ENCODE measurements at regions not wholly inside any gene's neighbourhood (a gene's known extent, or its start where the extent isn't known, plus 50 kb on each side); places are given as distances from the start of the nearest gene placed in this dataset.

DNA sequence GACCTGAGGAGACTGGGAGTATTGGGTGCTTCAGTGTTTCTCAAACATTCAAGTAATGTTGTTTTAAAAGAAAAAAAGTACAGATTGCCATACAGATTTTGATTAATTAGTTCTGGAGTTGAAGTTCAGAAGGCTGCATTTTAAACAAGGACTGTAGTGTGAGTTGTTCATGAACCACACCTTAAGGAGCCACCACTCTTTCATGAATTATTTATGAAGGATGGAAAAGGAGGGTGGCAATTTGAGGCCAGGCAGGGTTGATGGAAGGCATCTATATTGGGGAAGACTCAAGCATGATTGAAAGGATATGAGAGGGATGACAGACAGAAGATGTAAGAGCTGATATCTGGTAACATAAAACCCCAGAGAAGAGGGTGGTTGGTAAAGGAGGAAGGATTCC, 146.6 kb upstream of the CAND1 start:
- no peak overlapping the region for H3K4me3 ChIP-seq (ENCODE audit: low read depth, low read length)
- H3K36me3 ChIP-seq (ENCODE audit: control insufficient read depth in 2 of 2, insufficient read depth in 1 of 2, low read length in 2 of 2) = no peaks in the 10 kb centered on the region
- no peak for TF ChIP-seq ZNF221 (tag by site-specific recombination; IDR thresholded peaks at IDR 0.05; ENCODE audit: borderline replicate concordance)
- TF ChIP-seq ZNF112 (tag by site-specific recombination; IDR thresholded peaks at IDR 0.05) = no peak
- no peak for TF ChIP-seq REST (tag by site-specific recombination; IDR thresholded peaks at IDR 0.05)
- no peak for TF ChIP-seq BCL6B (tag by site-specific recombination; IDR thresholded peaks at IDR 0.05)
- no peak for TF ChIP-seq ZNF19 (tag by site-specific recombination; IDR thresholded peaks at IDR 0.05; ENCODE audit: low read depth)
- no peak for TF ChIP-seq PRDM4 (tag by site-specific recombination; IDR thresholded peaks at IDR 0.05)
- POLR2A ChIA-PET = no interaction called here
- no peaks in the 10 kb centered on the region for H3K9me3 ChIP-seq (ENCODE audit: control insufficient read depth, insufficient read depth, low read depth, low read length)
- no peaks in the 10 kb centered on the region for H3K4me1 ChIP-seq (ENCODE audit: control insufficient read depth, insufficient read depth, low read length)
- CTCF ChIA-PET = no interaction called here
- H3K27ac ChIP-seq (ENCODE audit: extremely low read depth, low read depth, low read length) = no peak overlapping the region

DNA sequence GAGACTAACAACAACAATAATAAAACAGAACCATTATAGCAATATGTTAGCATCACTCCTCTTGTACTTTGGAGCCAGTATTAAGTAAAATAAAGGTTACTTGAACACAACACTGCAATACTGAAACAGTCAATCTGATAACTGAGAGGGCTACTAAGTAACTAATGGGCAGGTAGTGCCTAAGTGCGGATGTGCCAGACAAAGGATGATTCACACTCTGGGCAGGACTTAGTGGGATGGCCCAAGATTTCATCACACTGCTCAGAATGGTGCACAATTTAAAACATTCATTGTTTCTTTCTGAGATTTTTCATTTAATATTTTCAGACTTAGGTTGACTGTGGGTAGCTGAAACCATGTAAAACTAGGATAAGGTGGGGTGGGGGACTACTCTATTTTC, 131.9 kb upstream of the CAND1 start:
- POLR2A ChIA-PET = no interaction called here
- Histone ChIP-seq H3K36me3 (ENCODE audit: control insufficient read depth in 2 of 2, insufficient read depth in 1 of 2, low read length in 2 of 2) (no peaks in the 10 kb centered on the region), H3K27ac (ENCODE audit: extremely low read depth, low read depth, low read length) (no peak overlapping the region), H3K4me3 (ENCODE audit: low read depth, low read length) (no peak overlapping the region), H3K9me3 (ENCODE audit: control insufficient read depth, insufficient read depth, low read depth, low read length) (no peaks in the 10 kb centered on the region), H3K4me1 (ENCODE audit: control insufficient read depth, insufficient read depth, low read length) (0 out of 2 replicates have a peak, but pooled peaks cover 3% of the 10 kb centered on the region)
- TF ChIP-seq SP7 (tag by site-specific recombination; IDR thresholded peaks at IDR 0.05) (no peak), ZNF629 (tag by site-specific recombination; IDR thresholded peaks at IDR 0.05) (no peak), ZBTB48 (tag by site-specific recombination; IDR thresholded peaks at IDR 0.05) (no peak), ZNF426 (tag by site-specific recombination; IDR thresholded peaks at IDR 0.05) (no peak), BCL11A (tag by site-specific recombination; IDR thresholded peaks at IDR 0.05; ENCODE audit: low read depth) (no peak), ZNF398 (tag by site-specific recombination; IDR thresholded peaks at IDR 0.05) (no peak), ZNF514 (tag by site-specific recombination; IDR thresholded peaks at IDR 0.05) (no peak), ZSCAN16 (tag by site-specific recombination; IDR thresholded peaks at IDR 0.05) (no peak), ZNF560 (tag by site-specific recombination; IDR thresholded peaks at IDR 0.05; ENCODE audit: borderline replicate concordance) (no peak), ZEB2 (tag by site-specific recombination; IDR thresholded peaks at IDR 0.05) (no peak), ZNF16 (tag by site-specific recombination; IDR thresholded peaks at IDR 0.05; ENCODE audit: low read depth) (no peak), OVOL3 (tag by site-specific recombination; IDR thresholded peaks at IDR 0.05) (no peak)
- TF ChIP-seq, protein P1, sequence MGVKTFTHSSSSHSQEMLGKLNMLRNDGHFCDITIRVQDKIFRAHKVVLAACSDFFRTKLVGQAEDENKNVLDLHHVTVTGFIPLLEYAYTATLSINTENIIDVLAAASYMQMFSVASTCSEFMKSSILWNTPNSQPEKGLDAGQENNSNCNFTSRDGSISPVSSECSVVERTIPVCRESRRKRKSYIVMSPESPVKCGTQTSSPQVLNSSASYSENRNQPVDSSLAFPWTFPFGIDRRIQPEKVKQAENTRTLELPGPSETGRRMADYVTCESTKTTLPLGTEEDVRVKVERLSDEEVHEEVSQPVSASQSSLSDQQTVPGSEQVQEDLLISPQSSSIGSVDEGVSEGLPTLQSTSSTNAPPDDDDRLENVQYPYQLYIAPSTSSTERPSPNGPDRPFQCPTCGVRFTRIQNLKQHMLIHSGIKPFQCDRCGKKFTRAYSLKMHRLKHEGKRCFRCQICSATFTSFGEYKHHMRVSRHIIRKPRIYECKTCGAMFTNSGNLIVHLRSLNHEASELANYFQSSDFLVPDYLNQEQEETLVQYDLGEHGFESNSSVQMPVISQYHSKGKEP (tag by site-specific recombination; IDR thresholded peaks at IDR 0.05) = no peak
- CTCF ChIA-PET = no interaction called here
